Chondrocyte (in vitro differentiated cells): ENCODE measurements at regions not wholly inside any gene's neighbourhood (a gene's known extent, or its start where the extent isn't known, plus 50 kb on each side); places are given as distances from the start of the nearest gene placed in this dataset.

Experiments used
- DNase-seq: peaks from one replicate; pipeline ENCODE4 v3.0.0; 2021; ENCODE audit warnings: mixed read lengths, low spot score
- H3K27ac Mint-ChIP-seq: one replicate; pipeline ENCODE4 v1.8.0; 2021; ENCODE audit warnings: mild to moderate bottlenecking, moderate library complexity, mixed read lengths; ENCODE audit not compliant: unreplicated experiment
- H3K27me3 Mint-ChIP-seq: 2 replicates; pipeline ENCODE4 v1.8.0; 2021; ENCODE audit warnings: low read depth, mixed read lengths
- H3K36me3 Mint-ChIP-seq: 2 replicates; pipeline ENCODE4 v1.8.0; 2021; ENCODE audit warnings: low read depth, mixed read lengths
- H3K4me1 Mint-ChIP-seq: 2 replicates; pipeline ENCODE4 v1.8.0; 2021; ENCODE audit warnings: low read depth, mild to moderate bottlenecking, mixed read lengths
- H3K4me3 Mint-ChIP-seq: one replicate; pipeline ENCODE4 v1.8.0; 2021; ENCODE audit warnings: mild to moderate bottlenecking, moderate library complexity, mixed read lengths; ENCODE audit not compliant: unreplicated experiment
- H3K9me3 Mint-ChIP-seq: 2 replicates; pipeline ENCODE4 v1.8.0; 2021; ENCODE audit warnings: low read depth, mixed read lengths
- CTCF ChIP-seq: fragments of 200-600 bp; sonication (generic); IDR thresholded peaks from 2 replicates; pipeline ENCODE4 v1.5.0; 2021; ENCODE audit warnings: antibody characterized with exemption, mild to moderate bottlenecking, moderate library complexity

DNA sequence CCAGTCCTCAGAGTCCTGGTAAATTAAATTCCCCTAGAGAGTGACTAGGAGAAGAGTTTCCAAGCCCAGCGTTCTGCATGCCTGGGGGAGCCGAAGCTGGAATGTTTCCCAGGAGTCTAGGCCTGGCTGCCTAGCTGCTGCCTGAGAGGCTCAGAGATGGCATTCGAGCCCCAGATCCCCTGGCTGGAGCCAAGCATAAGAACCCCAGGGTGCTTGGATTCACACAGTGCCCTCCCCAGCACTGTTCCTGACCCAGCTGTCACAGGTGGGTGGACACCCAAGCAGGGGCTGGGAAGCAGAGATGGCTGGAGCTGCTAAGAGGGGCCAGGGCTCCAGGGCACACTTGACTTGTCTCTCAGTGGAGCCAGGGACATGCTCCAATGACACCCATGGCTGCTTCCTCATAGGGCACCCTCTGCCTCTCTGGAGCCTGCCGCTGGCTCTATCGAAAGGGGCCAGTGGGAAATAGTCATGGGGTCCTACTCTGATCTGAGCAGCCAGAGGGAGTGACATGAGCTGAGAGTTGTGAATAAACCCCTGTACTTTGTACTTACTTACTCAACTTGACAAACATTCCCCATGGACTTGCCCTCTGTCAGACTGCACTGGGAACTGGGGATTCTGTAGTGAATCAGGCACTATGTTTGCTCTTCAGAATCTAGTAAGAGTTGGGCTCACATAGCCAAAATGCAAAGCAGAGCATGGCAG, 62.6 kb upstream of the XPA start:
- H3K27me3 Mint-ChIP-seq: peaks cover 50% of the 10 kb centered on the region
- H3K36me3 Mint-ChIP-seq: no peaks in the 10 kb centered on the region
- H3K4me1 Mint-ChIP-seq: no peaks in the 10 kb centered on the region
- H3K27ac Mint-ChIP-seq: no peak overlapping the region
- no peak for TF ChIP-seq CTCF
- H3K9me3 Mint-ChIP-seq: peaks cover 5% of the 10 kb centered on the region
- DNase-seq: no peak
- H3K4me3 Mint-ChIP-seq: no peak overlapping the region

- Mint-ChIP-seq H3K27me3 (peaks cover 54% of the 10 kb centered on the region), H3K4me1 (no peaks in the 10 kb centered on the region), H3K4me3 (no peak overlapping the region), H3K27ac (no peak overlapping the region), H3K36me3 (no peaks in the 10 kb centered on the region), H3K9me3 (peaks cover 5% of the 10 kb centered on the region)
- no peak for DNase-seq
- no peak for TF ChIP-seq CTCF
Measured at GRCh38 chr9:97761056-97761598, 64.0 kb upstream of the XPA start.

GRCh38 chr9:97761879-97762278, 64.7 kb upstream of the XPA start:
- DNase-seq: no peak
- TF ChIP-seq CTCF: no peak
- Mint-ChIP-seq H3K4me1 (no peaks in the 10 kb centered on the region), H3K27me3 (peaks cover 49% of the 10 kb centered on the region), H3K9me3 (no peaks in the 10 kb centered on the region), H3K27ac (no peak overlapping the region), H3K36me3 (no peaks in the 10 kb centered on the region), H3K4me3 (no peak overlapping the region)

GRCh38 chr9:97763874-97764273, 66.7 kb upstream of the XPA start:
- DNase-seq: no peak
- H3K27ac Mint-ChIP-seq: no peak overlapping the region
- no peaks in the 10 kb centered on the region for H3K9me3 Mint-ChIP-seq
- peaks cover 49% of the 10 kb centered on the region for H3K27me3 Mint-ChIP-seq
- H3K4me3 Mint-ChIP-seq: no peak overlapping the region
- no peaks in the 10 kb centered on the region for H3K4me1 Mint-ChIP-seq
- H3K36me3 Mint-ChIP-seq: no peaks in the 10 kb centered on the region
- no peak for TF ChIP-seq CTCF

DNA sequence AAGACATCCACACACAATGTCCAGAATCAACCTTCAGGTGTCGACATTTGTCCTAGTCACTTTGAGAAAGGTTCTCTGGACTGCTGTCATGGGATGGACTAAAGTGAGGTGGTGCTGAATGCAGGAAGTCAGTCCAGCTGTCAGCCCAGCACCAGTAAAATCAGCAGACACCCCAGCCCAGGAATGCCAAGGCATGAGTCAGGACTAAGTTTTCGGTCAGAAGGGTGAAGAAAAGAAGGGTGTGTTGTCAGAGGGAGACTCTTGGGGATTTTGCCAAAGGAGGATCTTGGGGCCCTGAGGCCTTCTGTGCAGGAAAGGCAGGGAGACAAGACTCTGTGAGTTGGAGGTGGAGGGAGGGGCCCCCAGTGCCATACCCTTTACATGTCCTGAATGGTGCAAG, 69.0 kb upstream of the XPA start:
- no peak for TF ChIP-seq CTCF
- no peak overlapping the region for H3K27ac Mint-ChIP-seq
- H3K27me3 Mint-ChIP-seq: peaks cover 56% of the 10 kb centered on the region

More for the DNA sequence above, 69.0 kb upstream of the XPA start:
- no peaks in the 10 kb centered on the region for H3K4me1 Mint-ChIP-seq
- no peak overlapping the region for H3K4me3 Mint-ChIP-seq
- no peaks in the 10 kb centered on the region for H3K9me3 Mint-ChIP-seq
- no peaks in the 10 kb centered on the region for H3K36me3 Mint-ChIP-seq
- no peak for DNase-seq
